ENCODE measurements at regions not wholly inside any gene's neighbourhood (a gene's known extent, or its start where the extent isn't known, plus 50 kb on each side); places are given as distances from the start of the nearest gene placed in this dataset.

- H3K4me3 Mint-ChIP-seq = no peak overlapping the region
- no peak overlapping the region for H3K27ac Mint-ChIP-seq
- TF ChIP-seq CTCF (IDR thresholded peaks at IDR 0.05) = no peak
- ATAC-seq (ENCODE audit: low read depth) (no peak), DNase-seq (no peak)
- H3K36me3 Mint-ChIP-seq (ENCODE audit: low read depth) = no peaks in the 10 kb centered on the region
- H3K9me3 Mint-ChIP-seq = peaks cover 2% of the 10 kb centered on the region
- POLR2A ChIA-PET = no interaction called here
- H3K4me1 Mint-ChIP-seq = no peaks in the 10 kb centered on the region
- CTCF ChIA-PET = no interaction called here
- peaks cover 7% of the 10 kb centered on the region for H3K27me3 Mint-ChIP-seq
- intact Hi-C loops (cut with micrococcal nuclease) = no loop called here
Observed at GRCh38 chr7:155162422-155162821, 92.3 kb downstream of the HTR5A start.

GRCh38 chr7:155163696-155164095, 93.6 kb downstream of the HTR5A start:
- no peak overlapping the region for H3K27ac Mint-ChIP-seq
- POLR2A ChIA-PET = no interaction called here
- H3K4me1 Mint-ChIP-seq = no peaks in the 10 kb centered on the region
- H3K9me3 Mint-ChIP-seq = no peaks in the 10 kb centered on the region
- H3K36me3 Mint-ChIP-seq (ENCODE audit: low read depth) = no peaks in the 10 kb centered on the region
- H3K4me3 Mint-ChIP-seq = no peak overlapping the region
- intact Hi-C loops (cut with micrococcal nuclease) = no loop called here
- H3K27me3 Mint-ChIP-seq = peaks cover 7% of the 10 kb centered on the region
- DNase-seq (no peak), ATAC-seq (ENCODE audit: low read depth) (no peak)
- CTCF ChIA-PET = no interaction called here
- TF ChIP-seq CTCF (IDR thresholded peaks at IDR 0.05) = no peak

GRCh38 chr7:155164316-155164715, 94.2 kb downstream of the HTR5A start:
- TF ChIP-seq CTCF (IDR thresholded peaks at IDR 0.05) = no peak
- ChIA-PET CTCF (no interaction called here), POLR2A (no interaction called here)
- Mint-ChIP-seq H3K36me3 (ENCODE audit: low read depth) (no peaks in the 10 kb centered on the region), H3K9me3 (no peaks in the 10 kb centered on the region), H3K4me1 (no peaks in the 10 kb centered on the region), H3K4me3 (no peak overlapping the region), H3K27me3 (peaks cover 7% of the 10 kb centered on the region), H3K27ac (no peak overlapping the region)
- no peak for ATAC-seq (ENCODE audit: low read depth)
- no peak for DNase-seq
- intact Hi-C loops (cut with micrococcal nuclease) = no loop called here

- ATAC-seq (ENCODE audit: low read depth) (no peak), DNase-seq (no peak)
- intact Hi-C loops (cut with micrococcal nuclease) = no loop called here
- H3K9me3 Mint-ChIP-seq = no peaks in the 10 kb centered on the region
- H3K27me3 Mint-ChIP-seq = peaks cover 7% of the 10 kb centered on the region
- ChIA-PET CTCF (no interaction called here), POLR2A (no interaction called here)
- H3K36me3 Mint-ChIP-seq (ENCODE audit: low read depth) = no peaks in the 10 kb centered on the region
- TF ChIP-seq CTCF (IDR thresholded peaks at IDR 0.05) = no peak
- H3K27ac Mint-ChIP-seq = no peak overlapping the region
- H3K4me3 Mint-ChIP-seq = no peak overlapping the region
- no peaks in the 10 kb centered on the region for H3K4me1 Mint-ChIP-seq
Observed at GRCh38 chr7:155166108-155166507, 96.0 kb downstream of the HTR5A start.

GRCh38 chr7:155166673-155167370, 96.7 kb downstream of the HTR5A start:
- no peak overlapping the region for H3K4me3 Mint-ChIP-seq
- no peaks in the 10 kb centered on the region for H3K36me3 Mint-ChIP-seq (ENCODE audit: low read depth)
- no peaks in the 10 kb centered on the region for H3K4me1 Mint-ChIP-seq
- no peak for TF ChIP-seq CTCF (IDR thresholded peaks at IDR 0.05)
- CTCF ChIA-PET = no interaction called here
- ATAC-seq (ENCODE audit: low read depth) (no peak), DNase-seq (no peak)
- POLR2A ChIA-PET = no interaction called here
- H3K9me3 Mint-ChIP-seq = no peaks in the 10 kb centered on the region
- H3K27me3 Mint-ChIP-seq = peaks cover 6% of the 10 kb centered on the region
- intact Hi-C loops (cut with micrococcal nuclease) = no loop called here
- H3K27ac Mint-ChIP-seq = no peak overlapping the region

All from activated B cell treated with CpG ODN at 0.5 μM for 24 hours (primary cell).